ENCODE measurements at regions not wholly inside any gene's neighbourhood (a gene's known extent, or its start where the extent isn't known, plus 50 kb on each side); places are given as distances from the start of the nearest gene placed in this dataset.

DNA sequence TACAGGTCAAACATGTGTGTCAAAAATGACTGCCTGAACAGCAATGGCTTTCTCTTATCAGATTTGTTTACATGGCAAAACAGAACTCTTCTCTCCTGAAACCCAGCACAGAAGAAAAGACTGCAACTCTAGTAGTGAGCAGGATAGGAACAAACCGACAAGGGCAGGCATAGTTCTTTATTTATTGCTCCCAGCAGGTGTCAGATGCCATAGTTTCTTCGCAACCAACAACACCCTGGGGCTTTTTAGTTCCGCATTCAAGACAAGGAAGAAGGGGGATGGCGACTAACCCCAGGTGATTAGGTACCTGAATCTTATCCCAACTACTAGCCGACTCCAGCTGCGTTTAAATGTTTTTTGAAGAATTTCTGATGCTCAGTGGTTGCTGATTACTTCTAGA is 367.5 kb upstream of the FIGN start:
- no peaks in the 10 kb centered on the region for H3K4me1 Mint-ChIP-seq
- no peak overlapping the region for H3K27ac ChIP-seq (ENCODE audit: low read length)
- no peak overlapping the region for H3K4me3 ChIP-seq (ENCODE audit: low read length)
- no peaks in the 10 kb centered on the region for H3K27me3 ChIP-seq (ENCODE audit: control insufficient read depth, insufficient read depth, low read length)
- H3K36me3 ChIP-seq (ENCODE audit: control insufficient read depth, insufficient read depth, low read length), result no peaks in the 10 kb centered on the region
- DNase-seq (no peak), ATAC-seq (no peak)
- no peaks in the 10 kb centered on the region for H3K36me3 Mint-ChIP-seq
- peaks cover 11 to 17% of the 10 kb centered on the region in 2 donors for H3K9me3 Mint-ChIP-seq
- no peak overlapping the region for H3K27ac Mint-ChIP-seq
- TF ChIP-seq, protein P1, sequence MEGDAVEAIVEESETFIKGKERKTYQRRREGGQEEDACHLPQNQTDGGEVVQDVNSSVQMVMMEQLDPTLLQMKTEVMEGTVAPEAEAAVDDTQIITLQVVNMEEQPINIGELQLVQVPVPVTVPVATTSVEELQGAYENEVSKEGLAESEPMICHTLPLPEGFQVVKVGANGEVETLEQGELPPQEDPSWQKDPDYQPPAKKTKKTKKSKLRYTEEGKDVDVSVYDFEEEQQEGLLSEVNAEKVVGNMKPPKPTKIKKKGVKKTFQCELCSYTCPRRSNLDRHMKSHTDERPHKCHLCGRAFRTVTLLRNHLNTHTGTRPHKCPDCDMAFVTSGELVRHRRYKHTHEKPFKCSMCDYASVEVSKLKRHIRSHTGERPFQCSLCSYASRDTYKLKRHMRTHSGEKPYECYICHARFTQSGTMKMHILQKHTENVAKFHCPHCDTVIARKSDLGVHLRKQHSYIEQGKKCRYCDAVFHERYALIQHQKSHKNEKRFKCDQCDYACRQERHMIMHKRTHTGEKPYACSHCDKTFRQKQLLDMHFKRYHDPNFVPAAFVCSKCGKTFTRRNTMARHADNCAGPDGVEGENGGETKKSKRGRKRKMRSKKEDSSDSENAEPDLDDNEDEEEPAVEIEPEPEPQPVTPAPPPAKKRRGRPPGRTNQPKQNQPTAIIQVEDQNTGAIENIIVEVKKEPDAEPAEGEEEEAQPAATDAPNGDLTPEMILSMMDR (IDR thresholded peaks at IDR 0.05), result no peak
- H3K9me3 ChIP-seq (ENCODE audit: control insufficient read depth, insufficient read depth, low read length), result no peaks in the 10 kb centered on the region
- intact Hi-C loops (cut with micrococcal nuclease), result no loop called here
- H3K4me1 ChIP-seq (ENCODE audit: control insufficient read depth, insufficient read depth, low read length), result no peaks in the 10 kb centered on the region
- H3K27me3 Mint-ChIP-seq (ENCODE audit: low read depth in 2 of 2), result no peaks in the 10 kb centered on the region
- 82% methylated on average over 4 of the region's 6 CpGs for WGBS (ENCODE audit: insufficient coverage)
- no peak overlapping the region for H3K4me3 Mint-ChIP-seq

DNA sequence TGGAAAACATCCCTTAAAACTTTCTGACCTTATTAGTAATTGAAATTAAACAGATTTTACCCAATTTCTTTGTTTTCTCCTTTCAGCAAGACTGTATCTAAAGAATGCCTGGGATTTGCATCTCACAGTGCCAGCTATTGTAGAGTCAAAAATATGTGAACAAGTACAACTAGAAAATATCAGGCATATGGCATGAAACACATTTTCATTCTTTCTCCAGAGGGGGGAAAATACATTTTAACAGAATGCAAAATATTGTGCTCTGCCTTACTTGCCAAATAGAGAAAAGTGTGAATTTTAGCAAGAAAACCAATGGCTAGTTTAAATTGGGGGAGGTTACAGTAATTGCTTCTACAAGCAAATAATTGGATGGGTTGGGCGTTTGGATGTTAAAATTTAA is 366.6 kb upstream of the FIGN start:
- no peaks in the 10 kb centered on the region for H3K36me3 ChIP-seq (ENCODE audit: control insufficient read depth, insufficient read depth, low read length)
- Mint-ChIP-seq H3K27ac (no peak overlapping the region), H3K4me3 (no peak overlapping the region), H3K4me1 (no peaks in the 10 kb centered on the region), H3K36me3 (no peaks in the 10 kb centered on the region), H3K27me3 (ENCODE audit: low read depth in 2 of 2) (no peaks in the 10 kb centered on the region), H3K9me3 (peaks cover 11 to 17% of the 10 kb centered on the region in 2 donors)
- ATAC-seq, result no peak
- no peak for DNase-seq
- intact Hi-C loops (cut with micrococcal nuclease), result no loop called here
- TF ChIP-seq, protein P1 (IDR thresholded peaks at IDR 0.05), result no peak
- no peaks in the 10 kb centered on the region for H3K9me3 ChIP-seq (ENCODE audit: control insufficient read depth, insufficient read depth, low read length)
- H3K27me3 ChIP-seq (ENCODE audit: control insufficient read depth, insufficient read depth, low read length), result no peaks in the 10 kb centered on the region
- WGBS (ENCODE audit: insufficient coverage), result 80% methylated on average over 1 of the region's 1 CpG
- H3K27ac ChIP-seq (ENCODE audit: low read length), result no peak overlapping the region
- no peaks in the 10 kb centered on the region for H3K4me1 ChIP-seq (ENCODE audit: control insufficient read depth, insufficient read depth, low read length)
- H3K4me3 ChIP-seq (ENCODE audit: low read length), result no peak overlapping the region

DNA sequence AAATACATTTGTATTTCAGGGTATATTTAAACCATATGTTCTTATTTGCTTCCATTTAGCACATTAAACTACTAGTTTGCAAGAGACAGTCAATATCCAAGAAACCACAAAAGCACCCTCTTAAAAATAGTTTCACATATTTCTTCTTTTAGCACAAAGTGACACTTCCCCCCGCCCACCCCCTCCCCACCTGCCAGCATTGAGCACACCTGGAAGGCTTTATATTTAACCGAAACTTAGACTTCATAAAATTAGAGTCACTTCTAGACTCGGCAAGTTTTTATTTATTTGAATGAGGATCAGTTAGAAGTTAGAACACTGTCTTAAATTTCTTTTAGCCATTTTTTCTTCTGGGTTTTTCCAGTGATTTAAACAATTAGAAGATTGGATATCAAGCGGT is 355.9 kb upstream of the FIGN start:
- peaks cover 13% of the 10 kb centered on the region for H3K36me3 Mint-ChIP-seq
- 100% methylated on average over 1 of the region's 4 CpGs for WGBS (ENCODE audit: insufficient coverage)
- no peak overlapping the region for H3K27ac Mint-ChIP-seq
- Histone ChIP-seq H3K9me3 (ENCODE audit: control insufficient read depth, insufficient read depth, low read length) (peaks cover 4% of the 10 kb centered on the region), H3K27me3 (ENCODE audit: control insufficient read depth, insufficient read depth, low read length) (no peaks in the 10 kb centered on the region), H3K4me1 (ENCODE audit: control insufficient read depth, insufficient read depth, low read length) (no peaks in the 10 kb centered on the region), H3K27ac (ENCODE audit: low read length) (no peak overlapping the region), H3K36me3 (ENCODE audit: control insufficient read depth, insufficient read depth, low read length) (no peaks in the 10 kb centered on the region), H3K4me3 (ENCODE audit: low read length) (no peak overlapping the region)
- no peaks in the 10 kb centered on the region for H3K4me1 Mint-ChIP-seq
- no peaks in the 10 kb centered on the region for H3K27me3 Mint-ChIP-seq (ENCODE audit: low read depth in 2 of 2)
- no peak for ATAC-seq
- DNase-seq, result no peak
- TF ChIP-seq, protein P1 (IDR thresholded peaks at IDR 0.05), result no peak
- H3K4me3 Mint-ChIP-seq, result no peak overlapping the region
- intact Hi-C loops (cut with micrococcal nuclease), result no loop called here
- H3K9me3 Mint-ChIP-seq, result peaks cover 12% of the 10 kb centered on the region in 2 donors

DNA sequence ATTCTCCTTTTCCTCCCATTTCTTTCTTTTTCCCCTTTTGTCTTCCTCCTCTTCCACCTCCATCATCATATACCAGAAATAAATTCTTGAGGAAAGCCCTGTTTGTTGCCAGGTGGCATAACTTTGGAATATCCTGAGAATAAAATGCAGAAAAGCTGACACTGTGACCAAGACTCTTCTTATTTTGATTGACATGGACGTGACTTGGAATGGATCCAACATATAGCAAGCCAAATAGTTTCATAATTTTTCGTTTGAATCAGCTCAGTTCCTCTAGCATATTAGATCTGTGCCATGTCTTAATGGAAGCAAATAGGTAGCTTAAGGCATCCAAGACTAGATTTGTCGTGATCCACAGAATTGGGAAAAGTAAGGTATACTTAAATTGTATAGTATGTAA is 354.7 kb upstream of the FIGN start:
- ATAC-seq, result no peak

More for the DNA sequence above, 354.7 kb upstream of the FIGN start:
- intact Hi-C loops (cut with micrococcal nuclease), result no loop called here
- no peaks in the 10 kb centered on the region for H3K4me1 Mint-ChIP-seq
- peaks cover 4% of the 10 kb centered on the region for H3K9me3 ChIP-seq (ENCODE audit: control insufficient read depth, insufficient read depth, low read length)
- no peak overlapping the region for H3K4me3 ChIP-seq (ENCODE audit: low read length)
- H3K36me3 Mint-ChIP-seq, result peaks cover 7% of the 10 kb centered on the region
- no peak for DNase-seq
- H3K4me1 ChIP-seq (ENCODE audit: control insufficient read depth, insufficient read depth, low read length), result no peaks in the 10 kb centered on the region
- H3K4me3 Mint-ChIP-seq, result no peak overlapping the region
- no peaks in the 10 kb centered on the region for H3K27me3 ChIP-seq (ENCODE audit: control insufficient read depth, insufficient read depth, low read length)
- peaks cover 9 to 12% of the 10 kb centered on the region in 2 donors for H3K9me3 Mint-ChIP-seq
- H3K36me3 ChIP-seq (ENCODE audit: control insufficient read depth, insufficient read depth, low read length), result no peaks in the 10 kb centered on the region
- H3K27ac Mint-ChIP-seq, result no peak overlapping the region
- TF ChIP-seq, protein P1 (IDR thresholded peaks at IDR 0.05), result no peak
- no peak overlapping the region for H3K27ac ChIP-seq (ENCODE audit: low read length)
- WGBS (ENCODE audit: insufficient coverage), result 79% methylated on average over 3 of the region's 3 CpGs
- no peaks in the 10 kb centered on the region for H3K27me3 Mint-ChIP-seq (ENCODE audit: low read depth in 2 of 2)
